Aorta (tissue), 5 donors: ENCODE measurements at regions not wholly inside any gene's neighbourhood (a gene's known extent, or its start where the extent isn't known, plus 50 kb on each side); places are given as distances from the start of the nearest gene placed in this dataset.

Experiments used
- ATAC-seq: fragments of 200-7000 bp; cut with Tn5 transposase; one replicate; pipeline ENCODE4 v1.9.1; 2022; ENCODE audit warnings: moderate library complexity; ENCODE audit not compliant: low FRiP score
- DNase-seq, 2 donors: peaks; one replicate each; pipeline ENCODE4 v3.0.0-alpha.2; 2020
- H3K27ac ChIP-seq, 2 donors: one replicate each; pipeline ENCODE4 v1.5.1; 2013; ENCODE audit warnings: low read length in 2 of 2, mild to moderate bottlenecking in 2 of 2, moderate library complexity in 2 of 2, control low read depth in 1 of 2, inconsistent platforms in 1 of 2, low read depth in 1 of 2
- H3K27me3 ChIP-seq, 2 donors: one replicate each; pipeline ENCODE4 v1.6.1; 2013; ENCODE audit warnings: control low read depth in 1 of 2, low read length in 1 of 2, mild to moderate bottlenecking in 1 of 2, moderate library complexity in 1 of 2; ENCODE audit not compliant: insufficient read depth in 2 of 2, control insufficient read depth in 1 of 2
- H3K36me3 ChIP-seq, 2 donors: one replicate each; pipeline ENCODE4 v1.6.1; 2013; ENCODE audit warnings: control low read depth in 1 of 2, low read length in 1 of 2, mild to moderate bottlenecking in 1 of 2; ENCODE audit not compliant: insufficient read depth in 2 of 2, control insufficient read depth in 1 of 2
- H3K4me1 ChIP-seq, 2 donors: one replicate each; pipeline ENCODE4 v1.6.1; 2013; ENCODE audit warnings: low read length in 2 of 2, control low read depth in 1 of 2, mild to moderate bottlenecking in 1 of 2, moderate library complexity in 1 of 2; ENCODE audit not compliant: insufficient read depth in 2 of 2, control insufficient read depth in 1 of 2
- H3K4me3 ChIP-seq, 2 donors: one replicate each; pipeline ENCODE4 v1.5.1; 2013; ENCODE audit warnings: low read length in 2 of 2, control low read depth in 1 of 2, mild to moderate bottlenecking in 1 of 2
- H3K9me3 ChIP-seq: one replicate; pipeline ENCODE4 v1.6.1; 2013; ENCODE audit warnings: mild to moderate bottlenecking, low read length; ENCODE audit not compliant: control insufficient read depth
- WGBS, 2 donors: extraction: QIAGEN DNeasy Blood & Tissue Kit; methylation state at CpG; one replicate each; pipeline ENCODE4 v1.1.7; 2013; 5-methylcytosine and 5-hydroxymethylcytosine counted together
- intact Hi-C, 2 donors: fragments of 100-400 bp; cut with DNase I; formaldehyde crosslinking; loops; one replicate each; pipeline versions ENCODE4 v1.14.2 to v1.15.0; 2022
- donor health status: healthy with polysubstance abuse.
- donor health status: Bipolar disorder and iron deficiency.
- donor health status: DM: no; HTN: no; CAD: no.
- donor health status: DM: no; HTN: no; CAD: no.
- donor health status: DM: yes; HTN: yes; CAD: no.

DNA sequence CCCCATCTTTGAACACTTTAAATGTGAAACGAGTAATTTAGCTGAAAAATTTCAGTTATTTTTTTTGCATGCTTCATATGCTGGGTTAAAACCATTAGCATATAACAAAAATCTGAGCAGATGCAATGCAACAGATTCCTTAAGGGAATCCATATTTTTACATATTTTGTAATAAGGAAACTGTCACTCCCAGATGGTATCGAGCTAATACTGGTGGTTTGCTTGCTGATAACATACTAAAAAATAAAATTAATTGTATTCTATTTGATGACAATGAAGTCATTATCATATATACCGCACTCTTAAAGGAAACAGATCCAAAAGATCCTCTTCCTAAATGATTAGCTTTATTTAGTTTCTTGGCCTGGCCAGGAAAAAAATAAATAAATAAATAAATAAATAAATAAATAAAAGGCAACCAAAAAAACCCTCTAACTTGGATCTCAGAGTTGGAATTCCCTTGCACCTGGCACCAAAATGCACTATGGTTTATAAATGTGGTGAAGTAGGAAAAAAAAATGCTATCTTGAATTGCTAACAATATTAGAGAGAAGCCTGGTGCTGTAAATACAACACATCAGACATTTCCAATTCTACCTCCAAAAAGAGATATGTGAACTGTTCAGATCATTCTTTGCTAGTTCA lies 503.2 kb upstream of the ARRDC4 start:
- no peaks in the 10 kb centered on the region for H3K27me3 ChIP-seq
- ATAC-seq = no peak
- no peak for DNase-seq
- peaks cover 0 to 3% of the 10 kb centered on the region in 2 donors for H3K4me1 ChIP-seq
- WGBS, 2 donors = 77 to 78% methylated on average over 3 of the region's 3 CpGs
- intact Hi-C loops = no loop called here
- H3K27ac ChIP-seq = no peak overlapping the region
- H3K9me3 ChIP-seq = no peaks in the 10 kb centered on the region
- no peaks in the 10 kb centered on the region for H3K36me3 ChIP-seq
- no peak overlapping the region for H3K4me3 ChIP-seq

DNA sequence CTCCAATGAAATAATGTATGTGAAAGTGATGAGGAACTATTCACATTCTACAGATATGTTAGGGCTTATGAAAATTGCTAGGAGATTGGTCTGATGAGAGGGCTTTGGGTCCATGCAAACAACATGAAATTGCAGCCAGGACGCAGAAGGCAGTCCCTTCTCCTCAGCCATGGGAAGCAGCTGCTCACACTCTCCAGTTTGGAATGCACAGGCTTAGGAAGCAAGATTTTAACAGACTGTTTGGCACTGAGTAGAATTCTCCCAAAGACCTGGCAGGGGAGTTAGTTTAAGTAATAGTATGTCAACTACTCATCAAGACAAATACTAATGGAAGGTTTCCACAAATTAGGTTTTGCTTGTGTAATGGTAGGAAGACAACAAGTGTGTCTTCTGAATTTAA lies 500.7 kb upstream of the ARRDC4 start:
- Histone ChIP-seq H3K9me3 (no peaks in the 10 kb centered on the region), H3K4me3 (no peak overlapping the region), H3K27me3 (no peaks in the 10 kb centered on the region), H3K4me1 (peaks cover 0 to 6% of the 10 kb centered on the region in 2 donors), H3K36me3 (no peaks in the 10 kb centered on the region), H3K27ac (no peak overlapping the region)
- WGBS, 2 donors = 39 to 59% methylated on average over 1 of the region's 1 CpG
- no peak for ATAC-seq
- intact Hi-C loops = no loop called here
- no peak for DNase-seq

DNA sequence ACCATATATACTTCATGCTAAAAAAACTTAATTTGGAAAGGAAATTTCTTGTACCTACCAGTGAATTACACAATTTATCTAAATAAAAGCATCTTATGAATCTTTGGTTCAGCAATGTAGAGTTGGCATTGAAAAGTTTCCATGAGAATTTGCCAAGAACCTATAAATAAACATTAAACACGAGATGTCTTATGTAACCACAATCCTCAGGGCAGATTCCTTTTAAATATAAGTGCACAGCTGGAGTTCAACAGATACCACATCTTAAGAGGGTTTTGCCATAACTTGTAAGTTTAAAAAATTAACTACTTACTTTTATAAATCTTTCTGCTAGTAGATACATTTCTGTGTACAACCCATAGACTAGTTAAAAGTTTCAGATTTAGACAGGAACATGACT lies 499.3 kb upstream of the ARRDC4 start:
- no peaks in the 10 kb centered on the region for H3K9me3 ChIP-seq
- no peak overlapping the region for H3K27ac ChIP-seq
- H3K36me3 ChIP-seq = no peaks in the 10 kb centered on the region
- DNase-seq = no peak
- H3K4me1 ChIP-seq = peaks cover 0 to 6% of the 10 kb centered on the region in 2 donors
- intact Hi-C loops = no loop called here
- no peak overlapping the region for H3K4me3 ChIP-seq
- WGBS, 2 donors = 2% methylated on average over 1 of the region's 1 CpG
- no peak for ATAC-seq
- H3K27me3 ChIP-seq = no peaks in the 10 kb centered on the region

DNA sequence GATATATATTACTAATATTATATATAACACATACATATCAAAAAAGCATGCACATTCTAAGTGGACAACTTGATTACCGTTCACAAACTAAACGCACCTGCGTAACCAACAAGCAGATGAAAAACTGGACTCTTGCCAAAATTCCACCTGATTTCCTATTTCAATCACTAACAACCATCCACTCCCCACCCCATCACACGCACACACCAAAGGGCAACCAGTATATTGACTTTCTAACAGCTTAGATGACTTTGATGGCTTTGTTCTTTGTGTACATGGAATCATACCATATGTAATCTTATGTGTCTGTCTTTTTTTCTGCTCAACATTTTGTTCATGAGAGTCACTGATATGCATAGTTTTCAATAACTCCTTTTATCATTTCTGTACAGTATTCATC lies 496.8 kb upstream of the ARRDC4 start:
- no peaks in the 10 kb centered on the region for H3K36me3 ChIP-seq
- no peak overlapping the region for H3K4me3 ChIP-seq
- no peaks in the 10 kb centered on the region for H3K9me3 ChIP-seq
- DNase-seq (no peak), ATAC-seq (no peak)
- intact Hi-C loops = no loop called here
- H3K4me1 ChIP-seq = peaks cover 0 to 6% of the 10 kb centered on the region in 2 donors
- no peaks in the 10 kb centered on the region for H3K27me3 ChIP-seq
- WGBS, 2 donors = 67 to 82% methylated on average over 4 of the region's 4 CpGs
- H3K27ac ChIP-seq = no peak overlapping the region

DNA sequence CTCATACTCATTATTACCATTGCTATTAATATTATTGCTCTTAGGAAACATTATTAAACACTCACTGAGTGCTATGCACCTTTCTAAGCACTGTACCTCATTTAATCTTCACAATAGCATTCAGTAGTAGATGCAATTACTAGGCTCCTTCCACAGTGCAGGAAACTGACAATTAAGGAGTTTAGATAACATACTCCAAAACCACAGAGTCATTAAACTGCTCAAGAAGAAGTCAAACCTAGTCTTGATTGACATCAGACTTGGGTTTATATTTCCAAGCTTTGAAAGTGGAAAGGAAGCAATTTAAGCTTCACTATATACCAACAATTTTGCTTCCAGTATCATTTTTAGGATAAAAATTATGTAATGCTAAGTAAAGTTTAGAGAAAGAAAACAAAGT lies 490.1 kb upstream of the ARRDC4 start:
- no peaks in the 10 kb centered on the region for H3K4me1 ChIP-seq
- ATAC-seq = no peak
- DNase-seq = no peak
- intact Hi-C loops = no loop called here
- H3K9me3 ChIP-seq = no peaks in the 10 kb centered on the region
- H3K27ac ChIP-seq = no peak overlapping the region
- no peaks in the 10 kb centered on the region for H3K36me3 ChIP-seq
- no peaks in the 10 kb centered on the region for H3K27me3 ChIP-seq
- no peak overlapping the region for H3K4me3 ChIP-seq

DNA sequence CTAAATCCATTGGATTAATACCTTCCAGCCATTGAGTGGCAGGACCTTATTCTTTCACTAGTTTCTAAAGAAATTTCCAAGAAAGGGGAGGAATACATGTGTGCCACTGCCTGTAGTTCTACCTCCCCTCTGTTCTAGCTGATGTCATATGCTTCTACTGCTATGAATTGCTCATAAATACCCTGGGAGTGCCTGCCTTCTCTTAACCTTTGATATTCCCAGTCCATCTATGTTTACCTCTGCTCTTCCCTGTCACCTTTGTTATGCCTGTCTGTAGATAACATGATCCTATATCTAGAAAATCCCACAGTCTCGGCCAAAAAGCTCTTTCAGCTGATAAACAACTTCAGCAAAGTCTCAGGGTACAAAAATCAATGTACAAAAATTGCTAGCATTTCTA lies 486.9 kb upstream of the ARRDC4 start:
- no peak for ATAC-seq
- 47 to 61% methylated on average over 1 of the region's 1 CpG for WGBS, 2 donors
- H3K27me3 ChIP-seq = no peaks in the 10 kb centered on the region

DNA sequence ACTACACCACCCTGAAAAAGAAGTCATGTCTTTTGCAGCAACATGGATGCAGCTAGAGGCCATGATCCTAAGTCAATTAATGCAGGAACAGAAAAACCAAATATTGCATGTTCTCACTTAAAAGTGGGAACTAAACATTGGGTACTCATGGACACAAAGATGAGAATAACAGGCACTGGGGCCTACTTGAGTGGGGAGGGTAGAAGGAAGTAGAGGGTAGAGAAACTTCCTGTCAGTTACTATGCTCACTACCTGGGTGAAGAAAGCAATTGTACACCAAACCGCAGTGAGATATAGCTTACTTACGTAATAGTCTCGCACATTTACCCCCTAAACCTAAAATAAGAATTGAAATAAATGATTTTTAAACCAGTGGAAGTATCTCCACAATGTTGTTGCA lies 480.5 kb upstream of the ARRDC4 start:
- DNase-seq (no peak), ATAC-seq (no peak)
- H3K9me3 ChIP-seq = no peaks in the 10 kb centered on the region
- H3K36me3 ChIP-seq = no peaks in the 10 kb centered on the region
- intact Hi-C loops = no loop called here
- no peak overlapping the region for H3K4me3 ChIP-seq
- WGBS, 2 donors = 91% methylated on average over 3 of the region's 3 CpGs
- no peak overlapping the region for H3K27ac ChIP-seq
- no peaks in the 10 kb centered on the region for H3K4me1 ChIP-seq
- H3K27me3 ChIP-seq = no peaks in the 10 kb centered on the region

More for the DNA sequence above, 486.9 kb upstream of the ARRDC4 start:
- H3K27ac ChIP-seq = no peak overlapping the region
- no peak for DNase-seq
- no peaks in the 10 kb centered on the region for H3K9me3 ChIP-seq
- no peaks in the 10 kb centered on the region for H3K36me3 ChIP-seq
- intact Hi-C loops = no loop called here
- no peak overlapping the region for H3K4me3 ChIP-seq
- H3K4me1 ChIP-seq = no peaks in the 10 kb centered on the region

DNA sequence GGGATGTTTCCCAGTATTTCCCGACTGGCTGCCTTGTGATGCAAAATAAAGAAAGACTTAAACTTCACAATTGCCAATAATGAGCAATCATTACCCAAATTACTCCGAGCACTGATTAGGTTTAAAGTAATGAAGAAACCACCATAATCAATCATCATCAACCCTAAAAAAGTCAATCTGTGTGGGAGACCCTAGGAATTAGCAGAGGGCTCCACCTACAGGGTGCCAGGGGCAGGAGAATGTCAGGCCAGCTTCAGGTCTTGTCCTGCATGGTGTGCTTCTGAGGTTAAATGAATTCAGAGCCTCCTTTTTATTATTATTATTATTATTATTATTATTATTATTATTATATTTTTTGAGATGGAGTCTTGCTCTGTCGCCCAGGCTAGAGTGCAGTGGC lies 478.0 kb upstream of the ARRDC4 start:
- Histone ChIP-seq H3K9me3 (no peaks in the 10 kb centered on the region), H3K4me1 (no peaks in the 10 kb centered on the region), H3K27me3 (no peaks in the 10 kb centered on the region), H3K27ac (no peak overlapping the region), H3K36me3 (no peaks in the 10 kb centered on the region), H3K4me3 (no peak overlapping the region)
- intact Hi-C loops = no loop called here
- DNase-seq (no peak), ATAC-seq (no peak)
- WGBS, 2 donors = 37 to 43% methylated on average over 3 of the region's 3 CpGs

DNA sequence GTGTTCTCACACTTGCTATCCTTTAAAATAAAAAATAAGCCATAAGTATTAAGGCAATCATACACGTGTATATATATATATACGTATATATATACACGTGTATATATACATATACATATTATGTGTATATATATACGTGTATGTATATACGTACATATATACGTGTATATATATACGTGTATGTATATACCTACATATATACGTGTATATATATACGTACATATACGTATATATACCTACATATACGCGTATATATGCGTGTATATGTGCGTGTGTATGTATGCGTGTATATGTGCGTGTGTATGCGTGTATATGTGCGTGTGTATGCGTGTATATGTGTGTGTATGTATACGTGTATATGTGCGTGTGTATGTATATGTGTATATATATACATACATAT lies 477.3 kb upstream of the ARRDC4 start:
- no peaks in the 10 kb centered on the region for H3K36me3 ChIP-seq
- H3K4me3 ChIP-seq = no peak overlapping the region
- H3K27me3 ChIP-seq = no peaks in the 10 kb centered on the region
- intact Hi-C loops = no loop called here
- DNase-seq = no peak
- H3K27ac ChIP-seq = no peak overlapping the region
- no peaks in the 10 kb centered on the region for H3K9me3 ChIP-seq
- 93% methylated on average over 21 of the region's 21 CpGs for WGBS, 2 donors
- H3K4me1 ChIP-seq = no peaks in the 10 kb centered on the region
- no peak for ATAC-seq
